HCT116 (cell line): ENCODE measurements at regions not wholly inside any gene's neighbourhood (a gene's known extent, or its start where the extent isn't known, plus 50 kb on each side); places are given as distances from the start of the nearest gene placed in this dataset.

Source experiments
- ATAC-seq: fragments of 200-7000 bp; cut with Tn5 transposase; 2 replicates; pipeline ENCODE4 v1.9.1; 2020; ENCODE audit warnings: mild to moderate bottlenecking, moderate library complexity
- BruUV-seq: library from RNA; stranded (reverse); fragments of 400-500 nt; replicated peaks from 2 replicates; lab custom pipeline; 2021; lab: Mats Ljungman, UMichigan
- CTCF ChIA-PET: fragments of 300-600 bp; sonication (Branson Sonifier 250); formaldehyde crosslinking; loops from one replicate; lab custom pipeline; 2021; ENCODE audit warnings: antibody characterized with exemption; lab: Charles Lee
- POLR2A ChIA-PET: fragments of 300-600, 350-600 bp; sonication (Branson Sonifier 250); formaldehyde crosslinking; loops from one replicate; lab custom pipeline; 2021; ENCODE audit warnings: antibody characterized with exemption; lab: Charles Lee
- RAD21 ChIA-PET, 2 experiments: fragments of 300-600 bp; sonication (Branson Sonifier 250); formaldehyde crosslinking; loops; one replicate each; lab custom pipeline; 2023; ENCODE audit warnings: low total read pairs in 2 of 2; ENCODE audit not compliant: uncharacterized antibody in 2 of 2, unreplicated experiment in 2 of 2, low non-redundant PET in 1 of 2; lab: Charles Lee
- DNase-seq: peaks from one replicate; pipeline ENCODE4 v3.0.0-alpha.2; 2010; ENCODE audit warnings: low read depth, low spot score
- H2AFZ ChIP-seq: fragments of 200-600 bp; shearing (Covaris generic), sonication (generic); 2 replicates; pipeline ENCODE4 v1.6.1; 2017; ENCODE audit warnings: low read depth, mixed run types, mixed read lengths, antibody characterized with exemption, low read length; ENCODE audit not compliant: poor library complexity, severe bottlenecking
- H3K27ac ChIP-seq: 2 replicates; pipeline ENCODE4 v1.5.1; 2012; ENCODE audit warnings: low read depth, low read length
- H3K27me3 ChIP-seq: fragments of 200-600 bp; sonication (generic); 2 replicates; pipeline ENCODE4 v1.6.1; 2016; ENCODE audit warnings: mixed run types, low read length, mixed read lengths; ENCODE audit not compliant: insufficient read depth
- H3K36me3 ChIP-seq, 2 experiments: fragments of 200-500 bp in 1 of 2; fragments of 200-600 bp in 1 of 2; sonication (Bioruptor generic) in 1 of 2; sonication (generic) in 1 of 2; 2 replicates each; pipeline versions ENCODE4 v1.5.1 to v1.6.1; 2014 to 2016; ENCODE audit warnings: low read length in 2 of 2, inconsistent platforms in 1 of 2, mixed read lengths in 1 of 2, mixed run types in 1 of 2; ENCODE audit not compliant: insufficient read depth in 2 of 2, control insufficient read depth in 1 of 2
- H3K4me1 ChIP-seq, 2 experiments: fragments of 200-600 bp in 1 of 2; sonication (generic) in 1 of 2; 2 replicates each; pipeline versions ENCODE4 v1.5.1 to v1.6.1; 2012 to 2017; ENCODE audit warnings: low read length in 2 of 2, inconsistent platforms in 1 of 2, mild to moderate bottlenecking in 1 of 2, mixed read lengths in 1 of 2, mixed run types in 1 of 2, moderate library complexity in 1 of 2; ENCODE audit not compliant: insufficient read depth in 2 of 2, control insufficient read depth in 1 of 2
- H3K4me2 ChIP-seq: fragments of 200-600 bp; sonication (generic); 2 replicates; pipeline ENCODE4 v1.6.1; 2017; ENCODE audit warnings: mixed run types, low read length, mixed read lengths
- H3K4me3 ChIP-seq, 2 experiments: fragments of 200-600 bp in 1 of 2; sonication (generic) in 1 of 2; replicated peaks in 1 of 2; 2 replicates each; pipeline ENCODE4 v1.5.1; 2011 to 2016; ENCODE audit warnings: low read length in 2 of 2, control low read depth in 1 of 2, low read depth in 1 of 2, mild to moderate bottlenecking in 1 of 2, mixed read lengths in 1 of 2, mixed run types in 1 of 2
- H3K79me2 ChIP-seq: fragments of 200-600 bp; sonication (generic); 2 replicates; pipeline ENCODE4 v1.6.1; 2017; ENCODE audit warnings: mild to moderate bottlenecking, mixed run types, low read length, moderate library complexity, mixed read lengths; ENCODE audit not compliant: insufficient read depth
- H3K9ac ChIP-seq: fragments of 200-600 bp; sonication (generic); 2 replicates; pipeline ENCODE4 v1.6.1; 2016; ENCODE audit warnings: low read length, mixed read lengths
- H3K9me2 ChIP-seq: fragments of 200-600 bp; sonication (generic), shearing (Covaris generic); 2 replicates; pipeline ENCODE4 v1.6.1; 2017; ENCODE audit warnings: mixed run types, mild to moderate bottlenecking, moderate library complexity; ENCODE audit not compliant: insufficient read depth
- H3K9me3 ChIP-seq, 2 experiments: fragments of 200-500 bp in 1 of 2; fragments of 200-600 bp in 1 of 2; sonication (Bioruptor generic) in 1 of 2; sonication (generic) in 1 of 2; 2 replicates each; pipeline ENCODE4 v1.6.1; 2014 to 2017; ENCODE audit warnings: low read length in 2 of 2, mixed read lengths in 2 of 2, inconsistent platforms in 1 of 2, low read depth in 1 of 2, mild to moderate bottlenecking in 1 of 2, mixed run types in 1 of 2, moderate library complexity in 1 of 2; ENCODE audit not compliant: control insufficient read depth in 1 of 2, insufficient read depth in 1 of 2
- H4K20me1 ChIP-seq: fragments of 200-600 bp; sonication (generic), shearing (Covaris generic); 2 replicates; pipeline ENCODE4 v1.6.1; 2017; ENCODE audit warnings: mixed run types, mild to moderate bottlenecking, moderate library complexity; ENCODE audit not compliant: insufficient read depth
- CEBPB ChIP-seq: IDR thresholded peaks from 2 replicates; pipeline ENCODE4 v1.6.1; 2012; ENCODE audit warnings: low read depth
- EZH2 ChIP-seq: fragments of 200-600 bp; sonication (generic); IDR thresholded peaks from 2 replicates; pipeline ENCODE4 v1.6.1; 2017; ENCODE audit warnings: antibody characterized with exemption, mixed run types
- EZH2phosphoT487 ChIP-seq: fragments of 200-600 bp; IDR thresholded peaks from 2 replicates; pipeline ENCODE4 v1.6.1; 2018; ENCODE audit warnings: antibody characterized with exemption, borderline replicate concordance
- FOSL1 ChIP-seq: IDR thresholded peaks from 2 replicates; pipeline ENCODE4 v1.6.1; 2012; ENCODE audit warnings: low read depth
- SIN3A ChIP-seq: IDR thresholded peaks from 2 replicates; pipeline ENCODE4 v1.6.1; 2012; ENCODE audit warnings: low read depth
- SP1 ChIP-seq: IDR thresholded peaks from 2 replicates; pipeline ENCODE4 v1.6.1; 2012; ENCODE audit warnings: low read depth
- SRF ChIP-seq: IDR thresholded peaks from 2 replicates; pipeline ENCODE4 v1.6.1; 2012; ENCODE audit warnings: low read depth
- ZFX ChIP-seq: fragments of 450-650 bp; IDR thresholded peaks from 2 replicates; pipeline ENCODE4 v1.6.1; 2017
- intact Hi-C: fragments of 100-400 bp; cut with micrococcal nuclease; formaldehyde crosslinking; loops from 2 replicates; pipeline ENCODE4 v1.10.0; 2022
- TF ChIP-seq, protein P1 (sequence below): IDR thresholded peaks from 2 replicates; pipeline ENCODE4 v1.6.1; 2012; ENCODE audit warnings: low read depth
- TF ChIP-seq, protein P2 (sequence below): IDR thresholded peaks from 2 replicates; pipeline ENCODE4 v1.6.1; 2011; ENCODE audit warnings: mild to moderate bottlenecking, low read length, moderate library complexity; ENCODE audit not compliant: insufficient replicate concordance; ENCODE audit errors: extremely low read depth
- TF ChIP-seq, protein P3 (sequence below): IDR thresholded peaks from 2 replicates; pipeline ENCODE4 v1.6.1; 2012
- TF ChIP-seq, protein P4 (sequence below): IDR thresholded peaks from 2 replicates; pipeline ENCODE4 v1.6.1; 2012

DNA sequence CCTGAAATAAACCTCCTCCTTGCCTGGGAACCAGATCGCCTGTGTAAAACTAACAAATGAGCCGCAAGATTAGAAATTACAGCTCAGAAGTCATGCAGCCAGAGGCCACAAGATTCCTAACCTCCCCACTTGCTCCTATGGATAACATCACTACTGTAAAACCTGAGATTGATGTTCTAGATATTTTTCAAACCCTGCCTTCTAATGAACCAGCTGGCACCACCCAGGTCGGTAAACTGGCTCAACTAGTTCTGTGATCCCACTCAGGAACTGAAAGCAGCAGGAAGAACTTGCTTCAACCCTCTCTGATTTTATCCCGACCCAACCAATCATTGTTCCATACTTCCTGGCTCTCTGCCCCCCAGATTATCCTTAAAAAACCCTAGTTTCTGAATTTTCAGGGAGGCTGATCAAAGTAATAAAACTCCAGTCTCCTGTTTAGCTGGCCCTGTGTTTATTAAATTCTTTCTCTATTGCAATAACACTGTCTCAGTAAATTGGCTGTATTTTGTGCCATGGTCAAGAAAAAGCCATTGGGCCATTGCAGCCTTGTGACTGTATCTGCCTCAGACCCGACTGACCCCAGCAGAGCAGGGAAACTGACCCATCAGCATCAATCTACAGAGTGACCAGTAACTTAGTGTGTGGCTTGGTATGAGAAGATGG is 98.9 kb downstream of the RPLP1 start:
- no peak overlapping the region for H3K4me3 ChIP-seq
- no peaks in the 10 kb centered on the region for H4K20me1 ChIP-seq
- DNase-seq, result no peak
- TF ChIP-seq CEBPB (no peak), SP1 (no peak), SIN3A (no peak), ZFX (no peak), EZH2 (no peak), EZH2phosphoT487 (no peak), SRF (no peak), FOSL1 (no peak)
- TF ChIP-seq, protein P1, sequence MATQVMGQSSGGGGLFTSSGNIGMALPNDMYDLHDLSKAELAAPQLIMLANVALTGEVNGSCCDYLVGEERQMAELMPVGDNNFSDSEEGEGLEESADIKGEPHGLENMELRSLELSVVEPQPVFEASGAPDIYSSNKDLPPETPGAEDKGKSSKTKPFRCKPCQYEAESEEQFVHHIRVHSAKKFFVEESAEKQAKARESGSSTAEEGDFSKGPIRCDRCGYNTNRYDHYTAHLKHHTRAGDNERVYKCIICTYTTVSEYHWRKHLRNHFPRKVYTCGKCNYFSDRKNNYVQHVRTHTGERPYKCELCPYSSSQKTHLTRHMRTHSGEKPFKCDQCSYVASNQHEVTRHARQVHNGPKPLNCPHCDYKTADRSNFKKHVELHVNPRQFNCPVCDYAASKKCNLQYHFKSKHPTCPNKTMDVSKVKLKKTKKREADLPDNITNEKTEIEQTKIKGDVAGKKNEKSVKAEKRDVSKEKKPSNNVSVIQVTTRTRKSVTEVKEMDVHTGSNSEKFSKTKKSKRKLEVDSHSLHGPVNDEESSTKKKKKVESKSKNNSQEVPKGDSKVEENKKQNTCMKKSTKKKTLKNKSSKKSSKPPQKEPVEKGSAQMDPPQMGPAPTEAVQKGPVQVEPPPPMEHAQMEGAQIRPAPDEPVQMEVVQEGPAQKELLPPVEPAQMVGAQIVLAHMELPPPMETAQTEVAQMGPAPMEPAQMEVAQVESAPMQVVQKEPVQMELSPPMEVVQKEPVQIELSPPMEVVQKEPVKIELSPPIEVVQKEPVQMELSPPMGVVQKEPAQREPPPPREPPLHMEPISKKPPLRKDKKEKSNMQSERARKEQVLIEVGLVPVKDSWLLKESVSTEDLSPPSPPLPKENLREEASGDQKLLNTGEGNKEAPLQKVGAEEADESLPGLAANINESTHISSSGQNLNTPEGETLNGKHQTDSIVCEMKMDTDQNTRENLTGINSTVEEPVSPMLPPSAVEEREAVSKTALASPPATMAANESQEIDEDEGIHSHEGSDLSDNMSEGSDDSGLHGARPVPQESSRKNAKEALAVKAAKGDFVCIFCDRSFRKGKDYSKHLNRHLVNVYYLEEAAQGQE, result no peak
- TF ChIP-seq, protein P2, sequence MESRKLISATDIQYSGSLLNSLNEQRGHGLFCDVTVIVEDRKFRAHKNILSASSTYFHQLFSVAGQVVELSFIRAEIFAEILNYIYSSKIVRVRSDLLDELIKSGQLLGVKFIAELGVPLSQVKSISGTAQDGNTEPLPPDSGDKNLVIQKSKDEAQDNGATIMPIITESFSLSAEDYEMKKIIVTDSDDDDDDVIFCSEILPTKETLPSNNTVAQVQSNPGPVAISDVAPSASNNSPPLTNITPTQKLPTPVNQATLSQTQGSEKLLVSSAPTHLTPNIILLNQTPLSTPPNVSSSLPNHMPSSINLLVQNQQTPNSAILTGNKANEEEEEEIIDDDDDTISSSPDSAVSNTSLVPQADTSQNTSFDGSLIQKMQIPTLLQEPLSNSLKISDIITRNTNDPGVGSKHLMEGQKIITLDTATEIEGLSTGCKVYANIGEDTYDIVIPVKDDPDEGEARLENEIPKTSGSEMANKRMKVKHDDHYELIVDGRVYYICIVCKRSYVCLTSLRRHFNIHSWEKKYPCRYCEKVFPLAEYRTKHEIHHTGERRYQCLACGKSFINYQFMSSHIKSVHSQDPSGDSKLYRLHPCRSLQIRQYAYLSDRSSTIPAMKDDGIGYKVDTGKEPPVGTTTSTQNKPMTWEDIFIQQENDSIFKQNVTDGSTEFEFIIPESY, result no peak
- TF ChIP-seq, protein P3, sequence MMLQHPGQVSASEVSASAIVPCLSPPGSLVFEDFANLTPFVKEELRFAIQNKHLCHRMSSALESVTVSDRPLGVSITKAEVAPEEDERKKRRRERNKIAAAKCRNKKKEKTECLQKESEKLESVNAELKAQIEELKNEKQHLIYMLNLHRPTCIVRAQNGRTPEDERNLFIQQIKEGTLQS, result no peak
- TF ChIP-seq, protein P4, sequence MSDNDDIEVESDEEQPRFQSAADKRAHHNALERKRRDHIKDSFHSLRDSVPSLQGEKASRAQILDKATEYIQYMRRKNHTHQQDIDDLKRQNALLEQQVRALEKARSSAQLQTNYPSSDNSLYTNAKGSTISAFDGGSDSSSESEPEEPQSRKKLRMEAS, result no peak
- H3K36me3 ChIP-seq, result no peaks in the 10 kb centered on the region
- ChIA-PET POLR2A (no interaction called here), RAD21 (no interaction called here), CTCF (no interaction called here)
- no peak overlapping the region for H2AFZ ChIP-seq
- H3K27ac ChIP-seq, result no peak overlapping the region
- H3K4me1 ChIP-seq, result peaks cover 0 to 3% of the 10 kb centered on the region in 2 experiments; a peak in 2 of 4 replicates
- no peak overlapping the region for H3K9ac ChIP-seq
- no TSS peak for BruUV-seq
- no peaks in the 10 kb centered on the region for H3K79me2 ChIP-seq
- no peak overlapping the region for H3K4me2 ChIP-seq
- no peaks in the 10 kb centered on the region for H3K27me3 ChIP-seq
- peaks cover 0 to 7% of the 10 kb centered on the region in 2 experiments; a peak in 1 of 4 replicates for H3K9me3 ChIP-seq
- H3K9me2 ChIP-seq, result no peaks in the 10 kb centered on the region
- ATAC-seq, result no peak
- intact Hi-C loops, result no loop called here
